ENCODE measurements at regions not wholly inside any gene's neighbourhood (a gene's known extent, or its start where the extent isn't known, plus 50 kb on each side); places are given as distances from the start of the nearest gene placed in this dataset.

GRCh38 chr4:123705419-123705818 is 308.8 kb downstream of the SPRY1 start:
- no peak for DNase-seq (ENCODE audit: low read depth)
- TF ChIP-seq CTCF (conservative IDR thresholded peaks at IDR 0.05; ENCODE audit: low read depth, low read length) = no peak
- H3K4me3 ChIP-seq (ENCODE audit: low read depth, low read length) = no peak overlapping the region

- no peak for DNase-seq (ENCODE audit: low read depth)
- no peak for TF ChIP-seq CTCF (conservative IDR thresholded peaks at IDR 0.05; ENCODE audit: low read depth, low read length)
Observed at GRCh38 chr4:123706973-123707372, 310.4 kb downstream of the SPRY1 start.

GRCh38 chr4:123708902-123709301 is 312.3 kb downstream of the SPRY1 start:
- no peak overlapping the region for H3K4me3 ChIP-seq (ENCODE audit: low read depth, low read length)
- TF ChIP-seq CTCF (conservative IDR thresholded peaks at IDR 0.05; ENCODE audit: low read depth, low read length) = no peak
- DNase-seq (ENCODE audit: low read depth) = no peak

More at GRCh38 chr4:123706973-123707372, 310.4 kb downstream of the SPRY1 start:
- no peak overlapping the region for H3K4me3 ChIP-seq (ENCODE audit: low read depth, low read length)

- no peak for TF ChIP-seq CTCF (conservative IDR thresholded peaks at IDR 0.05; ENCODE audit: low read depth, low read length)
- no peak for DNase-seq (ENCODE audit: low read depth)
- no peak overlapping the region for H3K4me3 ChIP-seq (ENCODE audit: low read depth, low read length)
Observed at GRCh38 chr4:123709336-123709735, 312.7 kb downstream of the SPRY1 start.

GRCh38 chr4:123731035-123731434 is 334.4 kb downstream of the SPRY1 start:
- DNase-seq (ENCODE audit: low read depth) = no peak
- TF ChIP-seq CTCF (conservative IDR thresholded peaks at IDR 0.05; ENCODE audit: low read depth, low read length) = no peak
- no peak overlapping the region for H3K4me3 ChIP-seq (ENCODE audit: low read depth, low read length)

GRCh38 chr4:123737156-123737555 is 340.6 kb downstream of the SPRY1 start:
- no peak overlapping the region for H3K4me3 ChIP-seq (ENCODE audit: low read depth, low read length)
- TF ChIP-seq CTCF (conservative IDR thresholded peaks at IDR 0.05; ENCODE audit: low read depth, low read length) = no peak
- no peak for DNase-seq (ENCODE audit: low read depth)

GRCh38 chr4:123739806-123740205 is 343.2 kb downstream of the SPRY1 start:
- TF ChIP-seq CTCF (conservative IDR thresholded peaks at IDR 0.05; ENCODE audit: low read depth, low read length) = no peak
- no peak for DNase-seq (ENCODE audit: low read depth)
- H3K4me3 ChIP-seq (ENCODE audit: low read depth, low read length) = no peak overlapping the region

All from epithelial cell of proximal tubule (primary cell).